IMR-90 (cell line): ENCODE measurements at regions not wholly inside any gene's neighbourhood (a gene's known extent, or its start where the extent isn't known, plus 50 kb on each side); places are given as distances from the start of the nearest gene placed in this dataset.

ENCODE experiments used
- ATAC-seq: fragments of 200-7000 bp; cut with Tn5 transposase; 2 replicates; pipeline ENCODE4 v1.9.1; 2020; ENCODE audit warnings: low read depth, mild to moderate bottlenecking, moderate library complexity
- BruUV-seq: library from RNA; stranded (reverse); fragments of 400-500 nt; replicated peaks from 2 replicates; lab custom pipeline; 2021; lab: Mats Ljungman, UMichigan
- CTCF ChIA-PET: fragments of 300-600 bp; formaldehyde crosslinking; extraction: SDS; loops from one replicate; lab custom pipeline; 2021; ENCODE audit warnings: antibody characterized with exemption; lab: Yijun Ruan, JAX
- POLR2A ChIA-PET: fragments of 300-600 bp; sonication (Branson Sonifier 250); formaldehyde crosslinking; loops from one replicate; lab custom pipeline; 2022; ENCODE audit warnings: antibody characterized with exemption; ENCODE audit not compliant: unreplicated experiment; lab: Charles Lee
- DNase-seq: peaks from one replicate; pipeline ENCODE4 v3.0.0; 2013
- H2AFZ ChIP-seq: replicated peaks from 2 replicates; pipeline ENCODE3; 2013; ENCODE audit warnings: low read length, mild to moderate bottlenecking; ENCODE audit not compliant: poor library complexity
- H2AK5ac ChIP-seq: 2 replicates; pipeline ENCODE4 v1.6.1; 2013; ENCODE audit warnings: low read depth, low read length, inconsistent platforms
- H2AK9ac ChIP-seq: replicated peaks from 2 replicates; pipeline ENCODE3; 2013; ENCODE audit warnings: mild to moderate bottlenecking, low read depth, low read length, moderate library complexity; ENCODE audit not compliant: poor library complexity
- H2BK120ac ChIP-seq: 2 replicates; pipeline ENCODE4 v1.6.1; 2013; ENCODE audit warnings: low read depth, low read length, inconsistent platforms
- H2BK15ac ChIP-seq: 3 replicates; pipeline ENCODE4 v1.6.1; 2013; ENCODE audit warnings: low read depth, low read length, inconsistent platforms
- H2BK20ac ChIP-seq: 2 replicates; pipeline ENCODE4 v1.6.1; 2013; ENCODE audit warnings: low read depth, mild to moderate bottlenecking, inconsistent platforms, low read length, moderate library complexity
- H2BK5ac ChIP-seq: 2 replicates; pipeline ENCODE4 v1.6.1; 2013; ENCODE audit warnings: mild to moderate bottlenecking, low read depth, low read length, inconsistent platforms; ENCODE audit not compliant: poor library complexity, severe bottlenecking
- H3K14ac ChIP-seq: replicated peaks from 2 replicates; pipeline ENCODE4 v1.6.1; 2013; ENCODE audit warnings: low read depth, low read length, inconsistent platforms
- H3K18ac ChIP-seq: 2 replicates; pipeline ENCODE4 v1.6.1; 2013; ENCODE audit warnings: low read depth, low read length, control low read depth
- H3K23ac ChIP-seq: 2 replicates; pipeline ENCODE4 v1.6.1; 2013; ENCODE audit warnings: low read depth, low read length, inconsistent platforms
- H3K27ac ChIP-seq: 2 replicates; pipeline ENCODE4 v1.5.1; 2013; ENCODE audit warnings: mild to moderate bottlenecking, control low read depth, low read length; ENCODE audit not compliant: insufficient read depth
- H3K27me3 ChIP-seq: 2 replicates; pipeline ENCODE4 v1.6.1; 2013; ENCODE audit warnings: low read length; ENCODE audit not compliant: control insufficient read depth, insufficient read depth
- H3K36me3 ChIP-seq: 2 replicates; pipeline ENCODE4 v1.6.1; 2013; ENCODE audit warnings: low read length, mixed read lengths; ENCODE audit not compliant: control insufficient read depth, insufficient read depth
- H3K4ac ChIP-seq: 2 replicates; pipeline ENCODE4 v1.6.1; 2013; ENCODE audit warnings: low read depth, low read length, inconsistent platforms
- H3K4me1 ChIP-seq: 2 replicates; pipeline ENCODE4 v1.6.1; 2013; ENCODE audit warnings: low read length, mixed read lengths; ENCODE audit not compliant: control insufficient read depth, insufficient read depth
- H3K4me2 ChIP-seq: 2 replicates; pipeline ENCODE4 v1.6.1; 2013; ENCODE audit warnings: low read depth, mild to moderate bottlenecking, control low read depth, low read length, moderate library complexity
- H3K4me3 ChIP-seq: 2 replicates; pipeline ENCODE4 v1.5.1; 2013; ENCODE audit warnings: low read depth, mild to moderate bottlenecking, control low read depth, low read length, moderate library complexity; ENCODE audit not compliant: insufficient read depth
- H3K56ac ChIP-seq: 2 replicates; pipeline ENCODE4 v1.6.1; 2013; ENCODE audit warnings: low read length, inconsistent platforms; ENCODE audit not compliant: insufficient read depth; ENCODE audit errors: extremely low read depth
- H3K79me1 ChIP-seq, 2 experiments: 2 replicates each; pipeline ENCODE4 v1.6.1; 2013; ENCODE audit warnings: low read length in 2 of 2, inconsistent platforms in 1 of 2, low read depth in 1 of 2
- H3K9ac ChIP-seq: 2 replicates; pipeline ENCODE4 v1.6.1; 2013; ENCODE audit warnings: low read depth, low read length, control low read depth
- H3K9me1 ChIP-seq: 2 replicates; pipeline ENCODE4 v1.6.1; 2013; ENCODE audit warnings: low read length, inconsistent platforms; ENCODE audit not compliant: insufficient read depth
- H3K9me3 ChIP-seq: 2 replicates; pipeline ENCODE4 v1.6.1; 2013; ENCODE audit warnings: low read length; ENCODE audit not compliant: control insufficient read depth, insufficient read depth
- H4K20me1 ChIP-seq: 2 replicates; pipeline ENCODE4 v1.6.1; 2013; ENCODE audit warnings: low read length, inconsistent platforms; ENCODE audit not compliant: insufficient read depth
- H4K5ac ChIP-seq: 2 replicates; pipeline ENCODE4 v1.6.1; 2013; ENCODE audit warnings: mild to moderate bottlenecking, low read depth, low read length, control low read depth
- H4K8ac ChIP-seq, 2 experiments: 2 replicates each; pipeline ENCODE4 v1.6.1; 2013; ENCODE audit warnings: low read depth in 2 of 2, low read length in 2 of 2, control low read depth in 1 of 2, inconsistent platforms in 1 of 2
- H4K91ac ChIP-seq: 2 replicates; pipeline ENCODE4 v1.6.1; 2013; ENCODE audit warnings: low read depth, low read length, inconsistent platforms; ENCODE audit not compliant: insufficient read depth
- BHLHE40 ChIP-seq: fragments of 150-350 bp; IDR thresholded peaks from 2 replicates; pipeline ENCODE4 v1.6.1; 2016; ENCODE audit warnings: mild to moderate bottlenecking, low read depth, low read length
- CEBPB ChIP-seq: IDR thresholded peaks from 2 replicates; pipeline ENCODE4 v1.6.1; 2012; ENCODE audit warnings: low read depth, low read length, improper control_type of control experiment
- CHD1 ChIP-seq: IDR thresholded peaks from 2 replicates; pipeline ENCODE4 v1.6.1; 2012; ENCODE audit warnings: low read depth, low read length, improper control_type of control experiment
- MAFK ChIP-seq: IDR thresholded peaks from 2 replicates; pipeline ENCODE4 v1.6.1; 2012; ENCODE audit warnings: low read depth, low read length, improper control_type of control experiment
- MAZ ChIP-seq: IDR thresholded peaks from 2 replicates; pipeline ENCODE4 v1.6.1; 2012; ENCODE audit warnings: low read depth, mild to moderate bottlenecking, low read length, improper control_type of control experiment, moderate library complexity, borderline replicate concordance
- NFE2L2 ChIP-seq: fragments of 150-350 bp; IDR thresholded peaks from 2 replicates; pipeline ENCODE4 v1.6.1; 2016; ENCODE audit warnings: low read depth, mild to moderate bottlenecking, low read length
- POLR2A ChIP-seq: IDR thresholded peaks from 2 replicates; pipeline ENCODE4 v1.6.1; 2012; ENCODE audit warnings: mild to moderate bottlenecking, low read depth, low read length
- RAD21 ChIP-seq: IDR thresholded peaks from 2 replicates; pipeline ENCODE4 v1.6.1; 2012; ENCODE audit warnings: low read length, improper control_type of control experiment
- RFX5 ChIP-seq: IDR thresholded peaks from 2 replicates; pipeline ENCODE4 v1.8.0; 2012; ENCODE audit warnings: low read depth, mild to moderate bottlenecking, low read length, moderate library complexity
- SMC3 ChIP-seq: fragments of 150-350 bp; IDR thresholded peaks from 2 replicates; pipeline ENCODE4 v1.6.1; 2016; ENCODE audit warnings: low read depth, mild to moderate bottlenecking, antibody characterized with exemption, low read length, moderate library complexity
- WGBS, 2 experiments: methylation state at CpG; one replicate each; pipeline versions ENCODE4 v1.1.5 to v1.1.7; 2013; ENCODE audit warnings: missing lambda C conversion rate in 2 of 2; ENCODE audit not compliant: insufficient read length in 1 of 2; ENCODE audit errors: extremely low coverage in 2 of 2; 5-methylcytosine and 5-hydroxymethylcytosine counted together
- dilution Hi-C: fragments of 300-500 bp; cut with HindIII; formaldehyde crosslinking; loops from one replicate; pipeline ENCODE4 v1.14.3; 2018; ENCODE audit warnings: low sequenced_read_pairs; ENCODE audit not compliant: unreplicated experiment
- in situ Hi-C: fragments of 300-500 bp; cut with MboI; formaldehyde crosslinking; loops from 3 replicates; pipeline ENCODE4 v1.14.3; 2019; ENCODE audit warnings: low sequenced_read_pairs, inconsistent platforms, mixed read lengths
- intact Hi-C: fragments of 100-400 bp; cut with micrococcal nuclease; formaldehyde crosslinking; loops from 2 replicates; pipeline ENCODE4 v1.10.0; 2022
- TF ChIP-seq, protein P1 (sequence below): conservative IDR thresholded peaks from 2 replicates; pipeline ENCODE4 v1.5.1; 2012; ENCODE audit warnings: mild to moderate bottlenecking, low read depth, low read length, improper control_type of control experiment
- TF ChIP-seq, protein P2 (sequence below): fragments of 150-350 bp; IDR thresholded peaks from 2 replicates; pipeline ENCODE4 v1.6.1; 2016; ENCODE audit warnings: low read depth, mild to moderate bottlenecking, low read length, moderate library complexity, borderline replicate concordance
- TF ChIP-seq, protein P3 (sequence below): fragments of 150-350 bp; IDR thresholded peaks from 2 replicates; pipeline ENCODE4 v1.6.1; 2017; ENCODE audit warnings: mild to moderate bottlenecking, antibody characterized with exemption, low read length, low read depth

DNA sequence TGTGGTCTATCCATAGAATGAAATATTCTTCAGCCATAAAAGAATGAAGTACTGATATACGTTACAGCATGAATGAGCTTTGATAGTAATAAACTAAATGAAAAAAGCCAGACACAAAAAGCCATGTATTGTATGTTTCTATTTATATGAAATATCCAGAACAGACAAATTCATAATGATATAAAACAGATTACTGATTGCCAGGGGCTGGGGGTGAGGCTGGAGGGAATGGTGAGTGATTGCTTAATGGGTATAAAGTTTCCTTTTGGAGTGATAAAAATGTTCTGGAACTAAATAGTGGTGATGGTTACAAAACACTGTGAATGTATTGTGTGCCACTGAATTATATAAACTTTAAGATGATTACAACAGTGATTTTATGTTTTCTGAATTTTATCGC lies 200.5 kb downstream of the MC4R start:
- Histone ChIP-seq H3K9ac (no peak overlapping the region), H3K27ac (no peak overlapping the region), H4K5ac (no peak overlapping the region), H3K18ac (no peak overlapping the region), H3K23ac (no peak overlapping the region), H2AK5ac (no peak overlapping the region), H3K79me1 (no peaks in the 10 kb centered on the region), H4K8ac (no peak overlapping the region), H3K4me2 (no peak overlapping the region), H2BK20ac (no peak overlapping the region), H3K4me1 (no peaks in the 10 kb centered on the region), H3K4ac (no peak overlapping the region), H2AK9ac (no peak overlapping the region), H3K14ac (no peak overlapping the region), H3K9me3 (no peaks in the 10 kb centered on the region), H3K56ac (no peak overlapping the region), H3K9me1 (no peaks in the 10 kb centered on the region), H3K36me3 (no peaks in the 10 kb centered on the region), H2AFZ (no peak overlapping the region), H4K20me1 (no peaks in the 10 kb centered on the region), H2BK5ac (no peak overlapping the region), H3K4me3 (no peak overlapping the region), H4K91ac (no peak overlapping the region), H2BK15ac (no peak overlapping the region), H3K27me3 (no peaks in the 10 kb centered on the region), H2BK120ac (no peak overlapping the region)
- ChIA-PET CTCF (no interaction called here), POLR2A (no interaction called here)
- no CpG with 5 or more reads among the region's 2 CpGs for WGBS, 2 experiments
- ATAC-seq, result no peak
- no TSS peak for BruUV-seq
- TF ChIP-seq CEBPB (no peak), MAZ (no peak), SMC3 (no peak), POLR2A (no peak), CHD1 (no peak), RFX5 (no peak), RAD21 (no peak), MAFK (no peak), NFE2L2 (no peak), BHLHE40 (no peak)
- TF ChIP-seq, protein P1, sequence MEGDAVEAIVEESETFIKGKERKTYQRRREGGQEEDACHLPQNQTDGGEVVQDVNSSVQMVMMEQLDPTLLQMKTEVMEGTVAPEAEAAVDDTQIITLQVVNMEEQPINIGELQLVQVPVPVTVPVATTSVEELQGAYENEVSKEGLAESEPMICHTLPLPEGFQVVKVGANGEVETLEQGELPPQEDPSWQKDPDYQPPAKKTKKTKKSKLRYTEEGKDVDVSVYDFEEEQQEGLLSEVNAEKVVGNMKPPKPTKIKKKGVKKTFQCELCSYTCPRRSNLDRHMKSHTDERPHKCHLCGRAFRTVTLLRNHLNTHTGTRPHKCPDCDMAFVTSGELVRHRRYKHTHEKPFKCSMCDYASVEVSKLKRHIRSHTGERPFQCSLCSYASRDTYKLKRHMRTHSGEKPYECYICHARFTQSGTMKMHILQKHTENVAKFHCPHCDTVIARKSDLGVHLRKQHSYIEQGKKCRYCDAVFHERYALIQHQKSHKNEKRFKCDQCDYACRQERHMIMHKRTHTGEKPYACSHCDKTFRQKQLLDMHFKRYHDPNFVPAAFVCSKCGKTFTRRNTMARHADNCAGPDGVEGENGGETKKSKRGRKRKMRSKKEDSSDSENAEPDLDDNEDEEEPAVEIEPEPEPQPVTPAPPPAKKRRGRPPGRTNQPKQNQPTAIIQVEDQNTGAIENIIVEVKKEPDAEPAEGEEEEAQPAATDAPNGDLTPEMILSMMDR, result no peak
- TF ChIP-seq, protein P2, sequence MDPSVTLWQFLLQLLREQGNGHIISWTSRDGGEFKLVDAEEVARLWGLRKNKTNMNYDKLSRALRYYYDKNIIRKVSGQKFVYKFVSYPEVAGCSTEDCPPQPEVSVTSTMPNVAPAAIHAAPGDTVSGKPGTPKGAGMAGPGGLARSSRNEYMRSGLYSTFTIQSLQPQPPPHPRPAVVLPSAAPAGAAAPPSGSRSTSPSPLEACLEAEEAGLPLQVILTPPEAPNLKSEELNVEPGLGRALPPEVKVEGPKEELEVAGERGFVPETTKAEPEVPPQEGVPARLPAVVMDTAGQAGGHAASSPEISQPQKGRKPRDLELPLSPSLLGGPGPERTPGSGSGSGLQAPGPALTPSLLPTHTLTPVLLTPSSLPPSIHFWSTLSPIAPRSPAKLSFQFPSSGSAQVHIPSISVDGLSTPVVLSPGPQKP, result no peak
- TF ChIP-seq, protein P3, sequence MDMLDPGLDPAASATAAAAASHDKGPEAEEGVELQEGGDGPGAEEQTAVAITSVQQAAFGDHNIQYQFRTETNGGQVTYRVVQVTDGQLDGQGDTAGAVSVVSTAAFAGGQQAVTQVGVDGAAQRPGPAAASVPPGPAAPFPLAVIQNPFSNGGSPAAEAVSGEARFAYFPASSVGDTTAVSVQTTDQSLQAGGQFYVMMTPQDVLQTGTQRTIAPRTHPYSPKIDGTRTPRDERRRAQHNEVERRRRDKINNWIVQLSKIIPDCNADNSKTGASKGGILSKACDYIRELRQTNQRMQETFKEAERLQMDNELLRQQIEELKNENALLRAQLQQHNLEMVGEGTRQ, result no peak
- intact Hi-C loops (loop anchor here (10.0 kb wide), 1 partner anchor 177 kb away; no protein-coding TSS in a partner anchor), dilution Hi-C loops (no loop called here), in situ Hi-C loops (no loop called here)
- DNase-seq, result no peak
